Ectodermal cell (in vitro differentiated cells): ENCODE measurements at regions not wholly inside any gene's neighbourhood (a gene's known extent, or its start where the extent isn't known, plus 50 kb on each side); places are given as distances from the start of the nearest gene placed in this dataset.

Experiments
- H3K27ac ChIP-seq: 2 replicates; pipeline ENCODE4 v1.7.0; 2013; ENCODE audit warnings: mild to moderate bottlenecking, low read depth, low read length; ENCODE audit not compliant: insufficient read depth, poor library complexity, severe bottlenecking
- H3K27me3 ChIP-seq: 2 replicates; pipeline ENCODE4 v1.7.0; 2013; ENCODE audit warnings: mild to moderate bottlenecking, low read length; ENCODE audit not compliant: insufficient read depth, control insufficient read depth, poor library complexity, severe bottlenecking
- H3K36me3 ChIP-seq: one replicate; pipeline ENCODE4 v1.7.0; 2013; ENCODE audit warnings: low read length; ENCODE audit not compliant: control insufficient read depth, insufficient read depth
- H3K4me1 ChIP-seq: one replicate; pipeline ENCODE4 v1.7.0; 2013; ENCODE audit warnings: low read length; ENCODE audit not compliant: control insufficient read depth, insufficient read depth
- H3K4me3 ChIP-seq: 2 replicates; pipeline ENCODE4 v1.7.0; 2013; ENCODE audit warnings: low read depth, low read length, control low read depth; ENCODE audit not compliant: insufficient read depth
- H3K9me3 ChIP-seq: 2 replicates; pipeline ENCODE4 v1.7.0; 2013; ENCODE audit warnings: mild to moderate bottlenecking, low read length, moderate library complexity; ENCODE audit not compliant: control insufficient read depth
- WGBS, 2 experiments: methylation state at CpG; one replicate each; pipeline ENCODE4 v1.1.7; 2013; ENCODE audit warnings: missing lambda C conversion rate in 2 of 2; 5-methylcytosine and 5-hydroxymethylcytosine counted together

DNA sequence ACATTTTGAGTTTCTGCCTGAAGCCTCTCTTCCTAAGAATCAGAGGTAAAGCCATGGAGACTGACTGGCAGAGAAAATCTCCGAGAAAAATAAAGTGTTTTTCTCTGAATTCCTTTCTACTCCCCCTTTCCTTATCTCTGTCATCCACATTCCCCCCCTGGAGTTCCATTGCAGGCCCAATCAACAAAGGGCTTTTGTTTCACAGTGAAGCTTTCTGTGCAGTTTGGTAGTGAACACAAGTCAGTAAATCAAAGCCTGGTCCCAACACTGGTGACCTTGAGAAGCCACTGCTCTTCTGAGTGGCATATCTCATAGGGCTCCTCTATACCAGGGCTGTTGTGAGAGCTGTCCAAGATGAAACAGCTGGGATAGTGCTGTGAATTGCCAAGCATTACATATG, 228.4 kb downstream of the SEC16B start:
- Histone ChIP-seq H3K36me3 (no peaks in the 10 kb centered on the region), H3K27ac (no peak overlapping the region), H3K4me3 (no peak overlapping the region), H3K27me3 (no peaks in the 10 kb centered on the region), H3K4me1 (peaks cover 9% of the 10 kb centered on the region), H3K9me3 (no peaks in the 10 kb centered on the region)
- 77 to 83% methylated on average over 1 of the region's 1 CpG for WGBS, 2 experiments

DNA sequence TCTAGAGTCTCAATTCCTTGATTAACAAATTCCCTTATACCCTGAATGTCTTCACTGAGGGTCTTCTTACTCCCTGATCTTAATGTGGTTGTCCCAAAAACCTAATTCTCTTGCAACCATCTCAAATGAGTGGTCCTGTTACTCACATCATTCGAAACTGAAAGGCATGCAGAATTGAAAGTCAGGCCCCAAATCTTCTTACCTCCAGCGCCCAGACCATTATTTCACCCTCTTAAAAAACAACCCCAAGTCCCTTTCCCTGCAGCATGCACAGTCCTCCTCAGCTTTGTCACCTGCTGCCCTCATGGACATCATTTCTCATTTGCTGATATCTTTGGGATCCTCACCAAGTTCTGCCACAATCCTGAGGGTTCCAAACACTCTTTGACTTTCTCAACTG, 230.1 kb downstream of the SEC16B start:
- Histone ChIP-seq H3K9me3 (no peaks in the 10 kb centered on the region), H3K27me3 (no peaks in the 10 kb centered on the region), H3K4me3 (no peak overlapping the region), H3K36me3 (no peaks in the 10 kb centered on the region), H3K27ac (no peak overlapping the region), H3K4me1 (peaks cover 9% of the 10 kb centered on the region)
- WGBS, 2 experiments, result 90 to 91% methylated on average over 2 of the region's 2 CpGs

DNA sequence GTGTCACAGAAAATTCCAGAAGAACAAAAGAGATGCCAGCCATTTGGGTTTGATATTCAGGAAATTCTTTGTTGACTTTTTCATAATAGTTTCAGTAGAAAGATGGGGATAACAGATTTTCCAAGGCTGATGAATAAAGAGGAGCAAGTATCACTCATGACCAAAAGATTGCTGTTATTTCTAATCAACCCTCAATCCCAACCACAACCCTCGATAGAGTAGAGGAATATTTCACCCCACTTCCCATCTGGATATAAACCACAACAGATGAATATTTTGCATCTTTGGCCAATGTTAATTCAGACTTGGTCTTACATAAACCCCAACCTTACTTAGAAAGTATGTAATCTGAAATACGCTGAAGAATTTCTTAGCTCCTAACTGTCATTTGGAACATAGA, 232.4 kb downstream of the SEC16B start:
- peaks cover 9% of the 10 kb centered on the region for H3K4me1 ChIP-seq
- H3K36me3 ChIP-seq, result no peaks in the 10 kb centered on the region
- no peak overlapping the region for H3K4me3 ChIP-seq
- WGBS, 2 experiments, result 98 to 100% methylated on average over 1 to 2 of the region's 2 CpGs
- no peaks in the 10 kb centered on the region for H3K9me3 ChIP-seq
- H3K27ac ChIP-seq, result no peak overlapping the region
- H3K27me3 ChIP-seq, result no peaks in the 10 kb centered on the region

DNA sequence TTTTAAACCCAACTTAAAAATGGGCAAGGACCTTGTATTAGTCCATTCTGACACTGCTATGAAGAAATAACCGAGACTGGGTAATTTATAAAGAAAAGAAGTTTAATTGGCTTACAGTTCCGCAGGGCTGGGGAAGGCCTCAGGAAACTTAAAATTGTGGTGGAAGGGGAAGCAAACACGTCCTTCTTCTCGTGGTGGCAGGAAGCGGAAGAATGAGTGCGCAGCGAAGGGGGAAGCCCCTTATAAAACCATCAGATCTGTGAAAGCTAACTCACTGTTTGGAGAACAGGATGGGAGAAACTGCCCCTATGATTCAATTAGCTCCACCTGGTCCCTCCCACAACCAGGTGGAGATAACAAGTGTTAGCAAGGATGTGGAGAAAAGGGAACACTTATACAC, 237.7 kb downstream of the SEC16B start:
- Histone ChIP-seq H3K27me3 (no peaks in the 10 kb centered on the region), H3K4me1 (no peaks in the 10 kb centered on the region), H3K4me3 (no peak overlapping the region), H3K36me3 (no peaks in the 10 kb centered on the region), H3K27ac (no peak overlapping the region), H3K9me3 (no peaks in the 10 kb centered on the region)
- WGBS, 2 experiments, result 92 to 94% methylated on average over 7 of the region's 7 CpGs

DNA sequence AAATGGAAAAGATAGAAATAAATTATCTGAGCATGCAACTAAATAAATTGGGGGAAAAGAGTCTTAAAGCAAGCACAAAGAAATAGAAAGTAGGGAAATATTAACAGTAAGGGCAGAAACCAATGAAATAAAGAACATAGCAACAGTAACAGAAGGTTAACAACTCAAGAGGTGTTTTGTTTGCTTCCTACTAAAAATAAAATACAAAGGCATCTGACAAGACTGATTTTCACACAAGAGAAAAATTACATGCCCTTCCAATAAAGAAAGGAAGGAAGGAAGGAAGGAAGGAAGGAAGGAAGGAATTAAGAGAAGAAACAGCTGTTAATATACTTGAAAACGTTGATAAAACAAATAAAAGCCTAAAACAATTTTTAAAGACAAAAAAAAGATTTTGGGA, 240.2 kb downstream of the SEC16B start:
- H3K27me3 ChIP-seq, result no peaks in the 10 kb centered on the region
- no peaks in the 10 kb centered on the region for H3K9me3 ChIP-seq
- H3K4me3 ChIP-seq, result no peak overlapping the region
- H3K27ac ChIP-seq, result no peak overlapping the region
- H3K4me1 ChIP-seq, result no peaks in the 10 kb centered on the region
- H3K36me3 ChIP-seq, result no peaks in the 10 kb centered on the region
- WGBS, 2 experiments, result no CpG with 5 or more reads among the region's 1 CpG

DNA sequence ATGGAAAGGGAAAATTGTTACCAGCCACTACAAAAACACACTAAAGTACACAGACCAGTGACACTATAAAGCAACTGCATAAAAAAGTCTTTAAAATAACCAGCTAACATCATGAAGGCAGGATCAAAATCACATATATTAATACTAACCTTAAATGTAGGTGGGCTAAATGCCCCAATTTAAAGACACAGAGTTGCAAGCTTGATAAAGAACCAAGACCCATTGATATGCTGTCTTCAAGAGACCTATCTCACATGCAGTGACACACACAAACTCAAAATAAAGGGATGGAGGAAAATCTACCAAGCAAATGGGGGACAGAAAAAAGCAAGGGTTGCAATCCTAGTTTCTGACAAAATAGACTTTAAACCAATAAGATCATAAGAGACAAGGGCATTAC, 246.3 kb downstream of the SEC16B start:
- Histone ChIP-seq H3K27ac (no peak overlapping the region), H3K27me3 (no peaks in the 10 kb centered on the region), H3K4me3 (no peak overlapping the region), H3K36me3 (no peaks in the 10 kb centered on the region), H3K9me3 (peaks cover 2% of the 10 kb centered on the region), H3K4me1 (no peaks in the 10 kb centered on the region)

DNA sequence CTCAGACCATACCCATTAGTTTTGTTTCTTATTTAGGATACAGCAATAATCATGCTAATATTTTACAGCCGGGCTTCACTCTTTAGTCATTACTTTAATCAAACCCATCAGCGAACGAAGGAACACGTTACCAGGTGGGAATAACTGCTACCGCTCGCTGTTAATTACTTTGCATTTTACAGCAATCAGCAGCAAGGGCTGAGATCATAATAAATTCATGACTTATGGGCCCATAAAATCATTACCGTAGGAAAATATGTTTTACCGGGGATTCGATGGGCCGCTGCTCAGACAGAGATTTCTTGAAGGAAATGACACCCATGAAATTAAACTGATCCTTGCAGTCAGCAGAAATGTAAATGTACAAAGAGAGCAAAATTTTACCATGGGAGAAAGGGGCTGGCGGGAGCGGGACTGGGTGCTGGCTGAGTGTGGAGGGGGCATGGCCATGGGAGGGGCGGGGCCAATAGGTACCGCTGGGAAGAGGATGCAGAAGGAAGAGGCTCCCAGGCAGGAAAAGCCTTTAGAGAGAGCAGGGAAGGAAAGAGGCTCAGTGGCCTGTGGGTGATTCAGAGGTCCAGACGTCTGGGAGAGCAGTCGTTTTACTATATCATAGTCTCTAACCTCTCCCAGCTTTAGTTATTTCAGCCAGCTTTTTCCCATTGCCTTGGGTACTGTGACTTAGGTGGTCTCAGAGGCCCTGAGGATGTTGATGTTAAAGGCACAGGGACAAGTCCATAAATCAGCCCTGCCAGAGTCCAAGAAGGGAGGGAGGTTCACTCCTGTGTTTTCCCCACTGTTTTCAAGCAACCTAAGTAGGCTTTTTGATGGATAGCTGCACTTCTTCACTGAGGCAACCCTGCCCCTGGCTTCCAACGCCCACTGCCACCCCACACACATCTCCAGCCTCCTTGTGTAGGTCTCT, 258.9 kb downstream of the SEC16B start:
- H3K36me3 ChIP-seq, result no peaks in the 10 kb centered on the region
- H3K4me1 ChIP-seq, result no peaks in the 10 kb centered on the region
- 88 to 89% methylated on average over 15 to 17 of the region's 17 CpGs for WGBS, 2 experiments
- no peak overlapping the region for H3K4me3 ChIP-seq
- H3K9me3 ChIP-seq, result no peaks in the 10 kb centered on the region
- no peaks in the 10 kb centered on the region for H3K27me3 ChIP-seq
- H3K27ac ChIP-seq, result no peak overlapping the region

DNA sequence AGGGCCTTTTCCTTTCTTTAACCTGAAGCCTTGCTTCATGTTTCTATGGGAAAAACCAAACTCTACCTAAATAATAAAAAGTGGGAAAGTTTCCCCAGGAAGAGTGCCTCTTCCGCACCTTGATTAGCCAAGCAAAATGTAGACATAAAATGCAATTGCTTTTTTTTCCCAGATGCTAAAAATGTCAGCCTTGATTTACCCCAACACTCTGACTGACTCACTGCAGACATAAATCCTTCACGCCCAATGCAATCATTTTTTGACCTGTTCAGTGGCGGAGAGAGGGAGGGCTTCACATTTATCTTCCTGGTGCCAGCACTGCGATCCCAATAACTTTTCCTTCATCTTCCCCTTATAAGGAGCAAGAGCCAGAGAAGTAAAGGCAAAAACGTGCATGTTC, 261.5 kb downstream of the SEC16B start:
- WGBS, 2 experiments, result 91 to 94% methylated on average over 4 to 5 of the region's 5 CpGs
- Histone ChIP-seq H3K4me1 (no peaks in the 10 kb centered on the region), H3K27ac (no peak overlapping the region), H3K9me3 (no peaks in the 10 kb centered on the region), H3K27me3 (no peaks in the 10 kb centered on the region), H3K36me3 (no peaks in the 10 kb centered on the region), H3K4me3 (no peak overlapping the region)

DNA sequence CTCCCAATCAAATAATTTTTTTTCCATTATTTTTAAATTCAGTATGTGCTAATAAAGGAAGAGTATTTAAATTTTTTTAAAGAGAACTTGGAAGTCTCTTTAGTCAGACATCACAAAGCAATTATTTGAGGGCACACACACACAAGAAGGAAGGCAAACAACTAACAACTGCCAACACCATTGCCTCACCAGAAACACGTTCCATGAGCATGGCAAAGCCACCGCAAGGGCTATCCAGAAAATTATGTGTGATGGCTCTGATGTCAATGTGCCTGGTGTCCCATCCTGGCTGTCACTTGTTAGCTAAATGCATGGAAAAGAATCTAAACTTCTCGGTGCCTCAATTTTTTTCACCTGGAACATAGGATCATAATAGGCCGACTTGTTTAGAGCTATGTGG, 262.9 kb downstream of the SEC16B start:
- no peak overlapping the region for H3K27ac ChIP-seq
- no peaks in the 10 kb centered on the region for H3K36me3 ChIP-seq
- no peaks in the 10 kb centered on the region for H3K4me1 ChIP-seq
- no peaks in the 10 kb centered on the region for H3K9me3 ChIP-seq
- no peaks in the 10 kb centered on the region for H3K27me3 ChIP-seq
- WGBS, 2 experiments, result 91 to 94% methylated on average over 4 of the region's 4 CpGs
- H3K4me3 ChIP-seq, result no peak overlapping the region

DNA sequence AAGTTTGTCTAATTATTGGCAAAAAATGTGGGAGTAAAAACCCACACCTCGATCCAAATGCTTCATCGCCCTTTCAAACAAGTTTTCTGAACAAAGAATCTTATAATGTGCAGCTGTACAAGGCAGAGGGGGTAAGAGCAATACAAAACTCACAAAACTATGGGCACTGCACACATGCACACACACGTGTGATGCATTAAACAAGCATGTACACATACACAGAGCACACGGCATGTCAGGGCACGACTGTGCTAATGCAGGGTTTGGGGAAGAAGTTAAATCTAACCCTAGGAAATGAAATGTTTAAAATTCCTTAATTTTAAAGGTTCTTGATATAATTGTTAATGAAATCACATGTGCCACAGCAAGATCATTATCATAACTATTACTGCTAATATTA, 264.0 kb downstream of the SEC16B start:
- Histone ChIP-seq H3K36me3 (no peaks in the 10 kb centered on the region), H3K27me3 (no peaks in the 10 kb centered on the region), H3K9me3 (no peaks in the 10 kb centered on the region), H3K4me1 (no peaks in the 10 kb centered on the region), H3K27ac (no peak overlapping the region), H3K4me3 (no peak overlapping the region)
- 86 to 96% methylated on average over 3 to 5 of the region's 5 CpGs for WGBS, 2 experiments
